Fibroblast of skin of abdomen (primary cell): ENCODE measurements at regions not wholly inside any gene's neighbourhood (a gene's known extent, or its start where the extent isn't known, plus 50 kb on each side); places are given as distances from the start of the nearest gene placed in this dataset.
A peak's percentile ranks its signal among the peaks of the same experiment; 100 is the strongest.
"Not testable (repeated sequence)": the region's sequence is repeated elsewhere in the genome, so short reads cannot be mapped to it uniquely, and the experiment has no call there.

Source experiments
- DNase-seq: peaks from one replicate; pipeline ENCODE4 v3.0.0-alpha.2; 2013

GRCh38 chr12:86660488-86661147 lies 404.4 kb upstream of the MGAT4C start:
- DNase-seq, result peak; percentile 90

- DNase-seq, result no peak
Measured at GRCh38 chr12:86659985-86660384, 403.8 kb upstream of the MGAT4C start.

GRCh38 chr12:86658303-86658702 lies 402.1 kb upstream of the MGAT4C start:
- peak; percentile 21 for DNase-seq

- no peak for DNase-seq
Measured at GRCh38 chr12:86647800-86648199, 391.6 kb upstream of the MGAT4C start.

GRCh38 chr12:86634456-86635410 lies 378.5 kb upstream of the MGAT4C start:
- DNase-seq, result no peak

GRCh38 chr12:86627001-86627400 lies 370.8 kb upstream of the MGAT4C start:
- DNase-seq, result no peak

GRCh38 chr12:86623267-86623666 lies 367.1 kb upstream of the MGAT4C start:
- DNase-seq, result no peak

- no peak for DNase-seq
Measured at GRCh38 chr12:86621957-86622356, 365.8 kb upstream of the MGAT4C start.

- peak; percentile 21 for DNase-seq
Measured at GRCh38 chr12:86613311-86613710, 357.1 kb upstream of the MGAT4C start.

GRCh38 chr12:86608638-86609037 lies 352.4 kb upstream of the MGAT4C start:
- DNase-seq, result no peak

- no peak for DNase-seq
Measured at GRCh38 chr12:86601550-86602308, 345.5 kb upstream of the MGAT4C start.

GRCh38 chr12:86600664-86601231 lies 344.6 kb upstream of the MGAT4C start:
- no peak for DNase-seq

- no peak for DNase-seq
Measured at GRCh38 chr12:86597431-86597830, 341.2 kb upstream of the MGAT4C start.

- no peak for DNase-seq
Measured at GRCh38 chr12:86590296-86590695, 334.1 kb upstream of the MGAT4C start.

GRCh38 chr12:86574143-86574542 lies 318.0 kb upstream of the MGAT4C start:
- no peak for DNase-seq

GRCh38 chr12:86572455-86572854 lies 316.3 kb upstream of the MGAT4C start:
- no peak for DNase-seq

GRCh38 chr12:86565038-86565437 lies 308.8 kb upstream of the MGAT4C start:
- no peak for DNase-seq

GRCh38 chr12:86555491-86555890 lies 299.3 kb upstream of the MGAT4C start:
- DNase-seq, result not testable (repeated sequence)

GRCh38 chr12:86551146-86551571 lies 295.0 kb upstream of the MGAT4C start:
- DNase-seq, result no peak

- DNase-seq, result no peak
Measured at GRCh38 chr12:86550218-86551145, 294.3 kb upstream of the MGAT4C start.

GRCh38 chr12:86543716-86544115 lies 287.5 kb upstream of the MGAT4C start:
- no peak for DNase-seq
